Lower leg skin (tissue), 4 donors: ENCODE measurements at regions not wholly inside any gene's neighbourhood (a gene's known extent, or its start where the extent isn't known, plus 50 kb on each side); places are given as distances from the start of the nearest gene placed in this dataset.

Source experiments
- DNase-seq, 2 donors: peaks; one replicate each; pipeline ENCODE4 v3.0.0-alpha.2; 2019; ENCODE audit warnings: low spot score in 2 of 2
- H3K4me3 ChIP-seq: fragments of 200-600 bp; sonication (generic); 2 replicates; pipeline ENCODE4 v1.5.1; 2017; ENCODE audit warnings: mild to moderate bottlenecking, low read depth; ENCODE audit not compliant: poor library complexity, severe bottlenecking
- POLR2A ChIP-seq, 2 donors: fragments of 450-650 bp; IDR thresholded peaks; one replicate each; pipeline ENCODE4 v1.6.1; 2016 to 2017; ENCODE audit warnings: antibody characterized with exemption in 2 of 2, mild to moderate bottlenecking in 1 of 2, moderate library complexity in 1 of 2
- WGBS, 2 donors: methylation state at CpG; one replicate each; pipeline ENCODE4 v1.1.5; 2018; 5-methylcytosine and 5-hydroxymethylcytosine counted together
- intact Hi-C: fragments of 100-400 bp; cut with DNase I; formaldehyde crosslinking; loops from one replicate; pipeline ENCODE4 v1.15.0; 2023; ENCODE audit warnings: low total_unique reads
- TF ChIP-seq, protein P1 (sequence below), 3 donors: fragments of 450-650 bp; IDR thresholded peaks; one replicate each; pipeline ENCODE4 v1.5.1; 2016; ENCODE audit warnings: antibody characterized with exemption in 3 of 3, mild to moderate bottlenecking in 3 of 3, moderate library complexity in 2 of 3

DNA sequence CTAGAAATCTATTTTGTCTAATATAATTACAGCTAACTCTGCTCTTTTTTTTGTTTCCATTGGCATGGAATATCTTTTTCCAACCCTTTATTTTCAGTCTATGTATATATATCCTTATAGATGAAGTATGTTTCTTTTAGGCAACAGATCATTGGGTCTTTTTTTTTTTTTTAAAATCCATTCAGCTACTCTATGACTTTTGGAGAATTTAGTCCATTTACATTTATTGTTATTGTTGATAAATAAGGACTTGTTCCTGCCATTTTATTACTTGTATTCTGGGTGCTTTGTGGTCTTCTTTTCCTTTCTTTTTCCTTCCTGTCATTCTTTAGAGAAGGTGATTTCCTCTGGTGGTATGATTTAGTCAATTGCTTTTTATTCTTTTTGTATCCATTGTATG is 296.8 kb downstream of the SMARCA2 start:
- no peak for DNase-seq
- no peak overlapping the region for H3K4me3 ChIP-seq
- intact Hi-C loops, result no loop called here
- TF ChIP-seq, protein P1, sequence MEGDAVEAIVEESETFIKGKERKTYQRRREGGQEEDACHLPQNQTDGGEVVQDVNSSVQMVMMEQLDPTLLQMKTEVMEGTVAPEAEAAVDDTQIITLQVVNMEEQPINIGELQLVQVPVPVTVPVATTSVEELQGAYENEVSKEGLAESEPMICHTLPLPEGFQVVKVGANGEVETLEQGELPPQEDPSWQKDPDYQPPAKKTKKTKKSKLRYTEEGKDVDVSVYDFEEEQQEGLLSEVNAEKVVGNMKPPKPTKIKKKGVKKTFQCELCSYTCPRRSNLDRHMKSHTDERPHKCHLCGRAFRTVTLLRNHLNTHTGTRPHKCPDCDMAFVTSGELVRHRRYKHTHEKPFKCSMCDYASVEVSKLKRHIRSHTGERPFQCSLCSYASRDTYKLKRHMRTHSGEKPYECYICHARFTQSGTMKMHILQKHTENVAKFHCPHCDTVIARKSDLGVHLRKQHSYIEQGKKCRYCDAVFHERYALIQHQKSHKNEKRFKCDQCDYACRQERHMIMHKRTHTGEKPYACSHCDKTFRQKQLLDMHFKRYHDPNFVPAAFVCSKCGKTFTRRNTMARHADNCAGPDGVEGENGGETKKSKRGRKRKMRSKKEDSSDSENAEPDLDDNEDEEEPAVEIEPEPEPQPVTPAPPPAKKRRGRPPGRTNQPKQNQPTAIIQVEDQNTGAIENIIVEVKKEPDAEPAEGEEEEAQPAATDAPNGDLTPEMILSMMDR (IDR thresholded peaks at IDR 0.05), result no peak
- TF ChIP-seq POLR2A (IDR thresholded peaks at IDR 0.05), result no peak

DNA sequence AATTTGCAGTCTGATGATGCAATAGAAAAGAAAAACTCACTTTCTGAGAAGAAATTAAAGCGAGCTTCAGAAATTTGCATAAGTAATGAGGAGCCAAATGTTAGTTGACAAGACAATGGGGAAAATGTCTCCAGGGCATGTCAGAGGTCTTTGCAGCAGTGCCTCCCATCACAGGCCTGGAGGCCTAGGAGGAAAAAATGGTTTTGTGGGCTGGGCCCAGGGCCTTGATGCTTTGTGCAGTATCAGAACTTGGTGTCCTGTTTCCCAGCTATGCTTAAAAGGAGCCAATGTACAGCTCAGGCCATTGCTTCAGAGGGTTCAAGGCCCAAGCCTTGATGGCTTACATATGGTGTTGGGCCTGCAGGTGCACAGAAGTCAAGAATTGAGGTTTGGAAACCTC is 298.4 kb downstream of the SMARCA2 start:
- TF ChIP-seq POLR2A (IDR thresholded peaks at IDR 0.05), result no peak
- TF ChIP-seq, protein P1 (IDR thresholded peaks at IDR 0.05), result no peak
- 92 to 94% methylated on average over 1 of the region's 1 CpG for WGBS, 2 donors
- intact Hi-C loops, result no loop called here
- H3K4me3 ChIP-seq, result no peak overlapping the region
- DNase-seq, result no peak

DNA sequence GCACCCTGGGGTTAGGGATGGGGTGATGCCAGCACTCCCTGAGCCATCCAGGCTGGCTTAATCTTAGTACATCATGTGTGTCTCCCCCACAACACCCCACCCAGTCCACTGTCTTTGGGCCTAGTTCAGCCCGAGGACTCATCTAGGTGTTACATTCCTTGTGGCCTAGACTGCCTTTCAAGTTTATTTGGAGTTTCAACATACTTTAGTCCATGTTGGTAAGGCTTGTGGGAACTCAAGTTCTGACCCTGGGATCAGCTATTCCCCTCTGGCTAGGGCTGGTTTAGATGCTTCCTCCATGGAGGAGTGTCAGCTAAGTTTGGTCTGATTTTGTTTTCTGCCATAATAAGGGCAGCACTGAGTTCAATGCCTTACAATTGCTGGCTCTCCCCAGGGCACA is 302.4 kb downstream of the SMARCA2 start:
- TF ChIP-seq, protein P1 (IDR thresholded peaks at IDR 0.05), result no peak
- no peak for TF ChIP-seq POLR2A (IDR thresholded peaks at IDR 0.05)
- H3K4me3 ChIP-seq, result no peak overlapping the region
- DNase-seq, result no peak
- 53 to 70% methylated on average over 1 of the region's 1 CpG for WGBS, 2 donors
- intact Hi-C loops, result no loop called here

DNA sequence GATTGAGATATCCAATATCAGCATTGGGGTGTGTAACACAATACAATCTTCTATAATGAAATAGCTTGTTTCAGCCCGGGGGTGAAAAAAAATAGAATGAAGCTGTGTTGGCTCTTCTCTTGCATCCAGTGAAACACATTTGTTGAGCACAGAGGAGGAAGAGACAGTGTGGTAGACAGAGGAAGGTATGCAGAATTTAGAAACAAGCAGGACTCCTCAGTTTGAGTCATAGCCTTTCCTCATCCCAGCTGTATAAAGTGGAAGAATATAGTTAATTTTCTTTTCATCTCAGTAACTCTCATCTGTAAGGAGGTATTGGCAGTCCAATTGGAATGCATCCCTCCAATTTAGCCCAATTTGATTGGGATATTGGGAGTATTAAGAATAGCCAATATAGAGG is 302.2 kb upstream of the VLDLR start:
- TF ChIP-seq, protein P1 (IDR thresholded peaks at IDR 0.05), result no peak
- TF ChIP-seq POLR2A (IDR thresholded peaks at IDR 0.05), result no peak
- intact Hi-C loops, result no loop called here
- 76 to 83% methylated on average over 1 of the region's 1 CpG for WGBS, 2 donors
- H3K4me3 ChIP-seq, result no peak overlapping the region
- no peak for DNase-seq

DNA sequence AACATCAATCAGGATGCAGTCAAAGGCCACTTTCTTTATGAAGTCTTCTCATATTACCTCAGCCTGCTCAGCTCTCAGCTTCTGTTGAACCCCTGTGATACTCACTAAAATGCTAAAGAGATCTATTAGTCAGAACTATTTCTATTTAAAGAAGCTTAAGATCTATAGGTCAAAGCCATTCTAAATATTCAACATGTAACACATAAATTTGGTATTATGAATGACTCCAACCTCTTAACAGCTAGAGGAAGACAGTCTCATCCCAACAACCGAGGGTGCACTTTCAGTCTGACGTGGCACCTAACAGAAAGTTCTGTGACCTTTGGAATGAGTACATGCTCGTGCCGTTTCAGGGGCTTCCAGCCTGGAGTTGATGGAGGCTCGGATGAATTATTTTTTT is 301.5 kb upstream of the VLDLR start:
- no peak overlapping the region for H3K4me3 ChIP-seq
- no peak for DNase-seq
- intact Hi-C loops, result no loop called here
- no peak for TF ChIP-seq POLR2A (IDR thresholded peaks at IDR 0.05)
- TF ChIP-seq, protein P1 (IDR thresholded peaks at IDR 0.05), result no peak
- 85 to 88% methylated on average over 5 of the region's 5 CpGs for WGBS, 2 donors

DNA sequence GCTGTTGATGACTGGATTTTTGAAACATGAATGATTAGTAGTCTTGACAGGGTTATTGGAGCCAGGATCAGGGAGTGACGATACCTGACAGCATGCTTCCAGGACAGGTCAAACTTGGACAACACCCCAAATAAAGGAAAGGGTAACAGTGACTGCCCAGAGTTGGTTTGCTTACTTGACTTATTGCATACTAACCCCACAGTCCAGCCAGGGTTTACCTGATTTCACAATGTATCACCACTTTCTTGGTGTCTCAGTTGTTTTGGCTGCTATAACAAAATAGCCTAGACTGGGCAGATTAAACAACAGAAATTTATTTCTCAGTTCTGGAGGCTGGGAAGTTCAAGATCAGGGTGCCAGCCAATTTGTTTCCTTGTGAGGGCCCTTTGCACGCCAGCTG is 301.0 kb upstream of the VLDLR start:
- intact Hi-C loops, result no loop called here

More for the DNA sequence above, 301.0 kb upstream of the VLDLR start:
- 82 to 98% methylated on average over 2 of the region's 2 CpGs for whole genome bisulfite sequencing, 2 donors
- no peak for DNase-seq
- H3K4me3 ChIP-seq, result no peak overlapping the region
- TF ChIP-seq POLR2A (IDR thresholded peaks at IDR 0.05), result no peak
- TF ChIP-seq, protein P1 (IDR thresholded peaks at IDR 0.05), result no peak
